ENCODE measurements at regions not wholly inside any gene's neighbourhood (a gene's known extent, or its start where the extent isn't known, plus 50 kb on each side); places are given as distances from the start of the nearest gene placed in this dataset.

DNA sequence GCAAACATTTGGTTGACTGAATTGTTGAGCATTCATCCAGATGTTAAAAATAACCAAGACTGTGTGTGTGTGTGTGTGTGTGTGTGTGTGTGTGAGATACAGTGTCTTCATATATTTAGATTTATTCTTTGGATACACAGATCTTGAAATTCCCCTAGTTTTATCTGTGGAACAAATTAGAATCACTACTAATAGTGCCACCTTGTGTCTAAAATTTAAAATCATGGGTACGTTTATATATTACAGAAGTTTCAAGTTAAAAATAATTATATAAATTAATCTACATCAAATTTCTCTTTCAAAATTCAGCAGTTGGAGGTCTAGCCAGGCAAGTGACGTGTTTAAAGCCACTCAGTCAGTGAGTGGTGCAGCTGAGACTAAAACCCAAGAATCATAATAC lies 1566.2 kb upstream of the TENM4 start:
- H3K36me3 Mint-ChIP-seq, result no peaks in the 10 kb centered on the region
- H3K4me1 Mint-ChIP-seq, result no peaks in the 10 kb centered on the region
- no peaks in the 10 kb centered on the region for H3K27me3 Mint-ChIP-seq
- no peak overlapping the region for H3K27ac Mint-ChIP-seq
- peaks cover 0 to 2% (median under 1%) of the 10 kb centered on the region in 3 donors for H3K9me3 Mint-ChIP-seq
- H3K4me3 Mint-ChIP-seq, result no peak overlapping the region

DNA sequence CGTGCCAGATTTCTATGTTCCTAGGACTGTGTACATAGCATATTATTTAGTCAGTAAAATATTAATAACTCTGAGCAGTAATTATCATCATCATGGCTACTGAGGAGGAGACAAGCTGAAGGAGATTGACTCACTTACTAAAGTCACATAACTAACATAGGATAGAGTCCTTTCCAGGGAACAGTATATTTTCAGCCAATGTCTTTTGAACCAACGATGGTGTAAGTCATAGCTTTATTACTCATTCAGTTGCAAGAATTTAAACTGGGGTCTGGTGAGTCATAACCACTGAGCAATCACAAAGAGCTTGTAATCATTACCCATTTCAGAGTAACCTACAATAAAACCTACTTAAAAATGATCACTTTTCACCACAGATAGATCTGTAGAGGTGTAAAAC lies 1564.8 kb upstream of the TENM4 start:
- no peaks in the 10 kb centered on the region for H3K4me1 Mint-ChIP-seq
- no peak overlapping the region for H3K4me3 Mint-ChIP-seq
- no peaks in the 10 kb centered on the region for H3K36me3 Mint-ChIP-seq
- H3K27me3 Mint-ChIP-seq, result no peaks in the 10 kb centered on the region
- no peak overlapping the region for H3K27ac Mint-ChIP-seq
- H3K9me3 Mint-ChIP-seq, result no peaks in the 10 kb centered on the region

GRCh38 chr11:81004576-81004975 lies 1563.7 kb upstream of the TENM4 start:
- Mint-ChIP-seq H3K4me1 (no peaks in the 10 kb centered on the region), H3K27ac (no peak overlapping the region), H3K36me3 (no peaks in the 10 kb centered on the region), H3K9me3 (no peaks in the 10 kb centered on the region), H3K4me3 (no peak overlapping the region), H3K27me3 (no peaks in the 10 kb centered on the region)

- Mint-ChIP-seq H3K27me3 (no peaks in the 10 kb centered on the region), H3K4me1 (no peaks in the 10 kb centered on the region), H3K9me3 (no peaks in the 10 kb centered on the region), H3K4me3 (no peak overlapping the region), H3K36me3 (no peaks in the 10 kb centered on the region), H3K27ac (no peak overlapping the region)
These were observed 1561.5 kb upstream of the TENM4 start for GRCh38 chr11:81002374-81002773.

DNA sequence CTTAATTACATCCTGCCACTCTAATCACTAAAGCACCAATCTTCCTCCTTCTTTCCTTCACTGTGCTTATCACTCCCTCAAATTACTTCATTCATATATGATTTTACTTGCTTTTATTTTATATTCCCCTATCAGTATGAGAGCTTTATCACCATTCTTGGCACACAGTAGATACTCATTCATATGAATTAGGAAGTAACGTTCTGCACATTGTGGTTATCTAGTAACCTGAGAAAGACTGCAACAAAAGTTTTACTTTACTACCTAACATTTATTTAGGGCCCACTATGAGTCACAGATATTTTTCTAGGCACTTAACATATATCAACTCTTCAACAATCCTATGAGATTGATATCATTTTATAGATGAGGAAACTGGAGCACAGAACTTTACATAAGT lies 1559.9 kb upstream of the TENM4 start:
- Mint-ChIP-seq H3K4me3 (no peak overlapping the region), H3K4me1 (no peaks in the 10 kb centered on the region), H3K27me3 (no peaks in the 10 kb centered on the region), H3K9me3 (no peaks in the 10 kb centered on the region), H3K27ac (no peak overlapping the region), H3K36me3 (no peaks in the 10 kb centered on the region)

- Mint-ChIP-seq H3K4me3 (no peak overlapping the region), H3K27ac (no peak overlapping the region), H3K36me3 (no peaks in the 10 kb centered on the region), H3K4me1 (no peaks in the 10 kb centered on the region), H3K27me3 (no peaks in the 10 kb centered on the region), H3K9me3 (no peaks in the 10 kb centered on the region)
These were observed 1559.5 kb upstream of the TENM4 start for GRCh38 chr11:81000334-81000733.

GRCh38 chr11:80995523-80995922 lies 1554.7 kb upstream of the TENM4 start:
- Mint-ChIP-seq H3K4me3 (no peak overlapping the region), H3K27ac (no peak overlapping the region), H3K27me3 (no peaks in the 10 kb centered on the region), H3K36me3 (no peaks in the 10 kb centered on the region), H3K4me1 (no peaks in the 10 kb centered on the region), H3K9me3 (peaks cover 0 to 2% (median 0%) of the 10 kb centered on the region in 3 donors)

DNA sequence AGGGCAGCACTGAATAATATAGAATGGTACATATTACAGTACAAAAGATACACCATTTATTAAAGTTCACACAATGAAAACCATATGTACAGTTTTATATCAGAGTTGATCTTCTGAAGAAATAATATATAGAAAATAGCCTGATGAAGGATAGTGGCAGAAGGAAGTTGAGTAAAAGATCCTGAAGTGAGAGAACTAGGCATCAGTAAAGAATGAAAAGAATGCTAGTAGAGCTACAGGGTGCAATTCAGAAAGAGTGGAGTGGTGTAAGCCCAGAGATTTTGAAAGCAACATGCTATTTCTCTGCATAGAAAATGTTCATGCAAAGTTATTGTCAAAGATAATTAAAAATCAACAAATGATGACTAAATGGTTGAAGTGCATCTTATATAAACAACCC lies 1552.7 kb upstream of the TENM4 start:
- Mint-ChIP-seq H3K9me3 (peaks cover 0 to 3% (median 2%) of the 10 kb centered on the region in 3 donors), H3K4me3 (no peak overlapping the region), H3K36me3 (no peaks in the 10 kb centered on the region), H3K4me1 (no peaks in the 10 kb centered on the region), H3K27ac (no peak overlapping the region), H3K27me3 (no peaks in the 10 kb centered on the region)

- Mint-ChIP-seq H3K4me3 (no peak overlapping the region), H3K9me3 (peaks cover 0 to 3% (median 2%) of the 10 kb centered on the region in 3 donors)
These were observed 1550.1 kb upstream of the TENM4 start for GRCh38 chr11:80990885-80991284.

GRCh38 chr11:80987171-80987570 lies 1546.3 kb upstream of the TENM4 start:
- Mint-ChIP-seq H3K36me3 (no peaks in the 10 kb centered on the region), H3K4me1 (no peaks in the 10 kb centered on the region), H3K9me3 (peaks cover 1 to 3% (median 3%) of the 10 kb centered on the region in 3 donors), H3K27me3 (no peaks in the 10 kb centered on the region), H3K4me3 (no peak overlapping the region), H3K27ac (no peak overlapping the region)

More at GRCh38 chr11:80990885-80991284, 1550.1 kb upstream of the TENM4 start:
- Mint-ChIP-seq H3K36me3 (no peaks in the 10 kb centered on the region), H3K27ac (no peak overlapping the region), H3K27me3 (no peaks in the 10 kb centered on the region), H3K4me1 (no peaks in the 10 kb centered on the region)

DNA sequence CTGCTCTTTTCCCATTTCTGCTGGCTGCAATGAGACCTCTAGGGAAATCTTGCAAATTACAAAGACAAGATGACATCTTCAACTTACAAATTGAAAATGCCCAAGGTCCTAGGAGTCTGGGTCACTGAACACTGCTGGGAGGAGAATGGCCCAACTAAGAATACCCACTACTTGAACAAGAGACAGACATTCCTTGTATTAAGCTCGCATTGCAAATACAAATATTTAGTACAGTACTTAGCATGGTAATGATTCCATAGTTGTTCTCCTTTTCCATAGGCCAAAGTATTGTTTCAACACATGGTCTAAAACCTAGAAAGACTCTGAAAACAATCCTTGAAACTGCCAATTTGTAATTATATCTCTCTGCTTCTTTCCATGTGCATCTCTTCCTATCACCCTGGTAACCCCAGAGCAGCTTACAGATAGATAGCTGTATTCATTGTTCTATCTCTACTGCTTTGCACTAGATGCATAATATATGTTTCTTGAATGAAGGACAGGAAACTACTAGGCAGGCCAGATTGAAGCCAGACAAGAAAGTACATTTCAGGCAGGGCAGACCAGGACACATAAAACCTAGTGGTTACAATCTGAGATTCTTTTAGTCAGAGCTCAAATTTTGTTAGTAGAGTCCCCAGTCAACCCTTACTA lies 1545.7 kb upstream of the TENM4 start:
- no peaks in the 10 kb centered on the region for H3K27me3 Mint-ChIP-seq
- no peak overlapping the region for H3K4me3 Mint-ChIP-seq
- no peaks in the 10 kb centered on the region for H3K36me3 Mint-ChIP-seq
- H3K9me3 Mint-ChIP-seq, result peaks cover 0 to 3% (median 3%) of the 10 kb centered on the region in 3 donors
- H3K4me1 Mint-ChIP-seq, result no peaks in the 10 kb centered on the region
- no peak overlapping the region for H3K27ac Mint-ChIP-seq

GRCh38 chr11:80980227-80980626 lies 1539.4 kb upstream of the TENM4 start:
- Mint-ChIP-seq H3K9me3 (peaks cover 0 to 6% (median 0%) of the 10 kb centered on the region in 3 donors), H3K4me3 (no peak overlapping the region), H3K4me1 (no peaks in the 10 kb centered on the region), H3K27me3 (no peaks in the 10 kb centered on the region), H3K36me3 (no peaks in the 10 kb centered on the region), H3K27ac (no peak overlapping the region)

DNA sequence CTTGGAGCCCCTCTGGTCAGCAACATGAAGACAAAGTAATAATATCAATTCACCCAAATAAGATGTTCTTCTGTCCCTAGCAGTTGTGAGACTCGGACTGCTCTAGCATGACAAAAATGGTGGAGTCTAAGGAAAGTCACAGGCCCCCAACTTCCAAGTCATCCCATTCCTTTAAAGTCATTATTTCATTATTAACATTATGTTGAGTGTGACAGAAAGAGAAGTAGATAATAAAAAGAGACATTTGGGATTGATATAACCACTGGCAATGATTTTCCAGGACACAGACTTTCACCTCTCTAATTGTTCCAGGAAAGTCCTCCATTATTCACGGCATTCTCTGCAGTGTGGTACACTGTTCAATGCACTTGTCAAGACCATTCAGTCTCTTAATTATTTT lies 1533.0 kb upstream of the TENM4 start:
- Mint-ChIP-seq H3K4me1 (no peaks in the 10 kb centered on the region), H3K27ac (no peak overlapping the region), H3K4me3 (no peak overlapping the region), H3K9me3 (peaks cover 0 to 4% (median 3%) of the 10 kb centered on the region in 3 donors), H3K36me3 (no peaks in the 10 kb centered on the region), H3K27me3 (no peaks in the 10 kb centered on the region)

DNA sequence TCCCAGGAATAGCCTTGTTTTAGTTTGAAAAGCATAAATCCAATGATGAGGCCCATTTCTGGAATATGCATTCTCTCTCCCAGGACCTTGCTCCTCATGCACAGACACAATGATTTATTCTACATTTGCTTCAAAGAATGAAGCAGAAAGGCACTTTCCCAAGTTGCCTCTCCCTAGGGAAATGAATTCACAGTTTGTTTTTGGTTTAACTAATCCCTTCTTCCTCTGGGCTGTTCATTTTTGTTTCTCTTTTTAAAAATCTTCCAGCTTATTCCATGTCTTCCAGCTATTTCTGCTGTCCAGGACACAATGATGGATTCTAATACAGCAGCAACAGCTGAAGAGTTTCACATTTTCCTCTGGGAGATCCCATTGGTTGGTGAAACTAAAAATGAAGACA lies 1529.2 kb upstream of the TENM4 start:
- Mint-ChIP-seq H3K9me3 (peaks cover 0 to 8% (median 0%) of the 10 kb centered on the region in 3 donors), H3K27me3 (no peaks in the 10 kb centered on the region), H3K27ac (peak overlapping the region in 1 of 3 donors; percentile 24), H3K36me3 (no peaks in the 10 kb centered on the region), H3K4me1 (no peaks in the 10 kb centered on the region), H3K4me3 (no peak overlapping the region)

DNA sequence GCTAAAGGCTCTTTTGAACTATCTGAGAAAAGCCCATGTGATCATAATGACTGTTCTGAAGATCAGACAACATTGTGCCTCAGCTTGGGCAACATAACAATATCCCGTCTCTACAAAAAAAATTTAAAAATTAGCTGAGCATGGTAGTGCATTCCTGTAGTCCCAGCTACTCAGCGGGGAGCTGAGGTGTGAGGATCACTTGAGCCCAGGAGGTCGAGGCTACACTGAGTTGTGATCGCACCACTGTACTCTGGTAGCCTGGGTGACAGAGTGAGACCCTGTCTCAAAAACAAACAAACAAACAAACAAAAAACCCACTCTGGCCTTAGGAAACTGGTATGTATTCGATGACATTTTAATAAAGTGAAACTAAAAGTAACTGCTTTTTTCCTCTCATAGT lies 1526.8 kb upstream of the TENM4 start:
- Mint-ChIP-seq H3K36me3 (no peaks in the 10 kb centered on the region), H3K27me3 (no peaks in the 10 kb centered on the region), H3K4me1 (no peaks in the 10 kb centered on the region), H3K9me3 (peaks cover 0 to 8% (median 2%) of the 10 kb centered on the region in 3 donors), H3K27ac (no peak overlapping the region), H3K4me3 (no peak overlapping the region)

DNA sequence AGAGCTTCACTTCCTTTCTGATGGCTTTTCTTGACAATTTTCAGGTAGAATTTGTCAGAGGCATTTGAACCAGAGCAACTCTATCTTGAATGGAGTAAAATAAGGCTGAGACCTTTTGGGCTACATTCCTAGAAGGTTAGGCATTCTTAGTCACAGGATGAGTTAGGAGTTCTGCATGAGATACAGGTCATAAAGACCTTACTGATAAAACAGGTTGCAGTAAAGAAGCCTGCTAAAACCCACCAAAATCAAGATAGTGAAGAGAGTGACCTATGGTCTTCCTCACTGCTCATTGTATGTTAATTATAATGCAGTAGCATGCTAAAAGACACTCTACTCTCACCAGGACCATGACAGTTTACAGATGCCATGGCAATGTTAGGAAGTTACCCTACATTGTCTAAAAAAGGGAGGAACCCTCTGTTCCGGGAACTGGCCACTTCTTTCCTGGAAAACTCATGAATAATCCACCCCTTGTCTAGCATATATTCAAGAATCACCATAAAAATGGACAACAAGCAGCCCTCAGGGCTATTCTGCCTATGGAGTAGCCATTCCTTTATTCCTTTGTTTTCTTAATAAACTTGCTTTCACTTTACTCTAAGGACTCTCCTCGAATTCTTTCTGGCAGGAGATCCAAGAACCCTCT lies 1519.7 kb upstream of the TENM4 start:
- H3K4me3 Mint-ChIP-seq, result no peak overlapping the region
- no peak overlapping the region for H3K27ac Mint-ChIP-seq
- H3K4me1 Mint-ChIP-seq, result no peaks in the 10 kb centered on the region
- H3K27me3 Mint-ChIP-seq, result no peaks in the 10 kb centered on the region
- H3K9me3 Mint-ChIP-seq, result peaks cover 3 to 5% (median 3%) of the 10 kb centered on the region in 3 donors
- no peaks in the 10 kb centered on the region for H3K36me3 Mint-ChIP-seq

All from IgD-negative memory B cell (primary cell).